Loucy (cell line): ENCODE measurements at regions not wholly inside any gene's neighbourhood (a gene's known extent, or its start where the extent isn't known, plus 50 kb on each side); places are given as distances from the start of the nearest gene placed in this dataset.

ENCODE experiments used
- CTCF ChIP-seq: fragments of 200-600 bp; sonication (generic); conservative IDR thresholded peaks from 2 replicates; pipeline ENCODE4 v1.5.1; 2014; ENCODE audit warnings: mild to moderate bottlenecking, antibody characterized with exemption, low read length
- EZH2phosphoT487 ChIP-seq: fragments of 200-600 bp; IDR thresholded peaks from 2 replicates; pipeline ENCODE4 v1.6.1; 2018; ENCODE audit warnings: antibody characterized with exemption, mild to moderate bottlenecking, moderate library complexity, borderline replicate concordance

GRCh38 chr5:112574536-112574935 is 155.5 kb upstream of the EPB41L4A start:
- TF ChIP-seq CTCF, result no peak
- no peak for TF ChIP-seq EZH2phosphoT487
